ENCODE measurements at regions not wholly inside any gene's neighbourhood (a gene's known extent, or its start where the extent isn't known, plus 50 kb on each side); places are given as distances from the start of the nearest gene placed in this dataset.
"Not testable (repeated sequence)": the region's sequence is repeated elsewhere in the genome, so short reads cannot be mapped to it uniquely, and the experiment has no call there.

DNA sequence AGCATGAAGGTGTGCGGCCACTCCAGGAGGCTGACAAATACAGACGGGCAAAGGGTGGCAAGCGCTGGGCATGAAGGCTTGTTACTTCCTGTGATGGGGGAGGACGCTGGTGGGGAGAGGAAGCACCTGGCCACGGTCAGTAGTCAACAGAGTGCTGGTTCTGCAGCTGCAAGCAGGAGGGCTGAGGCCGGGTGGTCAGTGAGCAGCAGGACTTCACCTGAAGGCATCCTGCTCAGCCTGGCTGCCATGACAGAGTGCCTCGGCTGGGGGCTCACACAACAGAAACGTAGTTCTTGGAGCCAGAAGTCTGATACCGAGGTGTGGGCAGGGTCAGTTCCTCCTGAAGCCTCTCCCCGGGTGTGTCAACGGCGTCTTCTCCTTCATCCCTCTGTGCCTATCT, 118.6 kb upstream of the IRX4 start:
- no peak for DNase-seq

DNA sequence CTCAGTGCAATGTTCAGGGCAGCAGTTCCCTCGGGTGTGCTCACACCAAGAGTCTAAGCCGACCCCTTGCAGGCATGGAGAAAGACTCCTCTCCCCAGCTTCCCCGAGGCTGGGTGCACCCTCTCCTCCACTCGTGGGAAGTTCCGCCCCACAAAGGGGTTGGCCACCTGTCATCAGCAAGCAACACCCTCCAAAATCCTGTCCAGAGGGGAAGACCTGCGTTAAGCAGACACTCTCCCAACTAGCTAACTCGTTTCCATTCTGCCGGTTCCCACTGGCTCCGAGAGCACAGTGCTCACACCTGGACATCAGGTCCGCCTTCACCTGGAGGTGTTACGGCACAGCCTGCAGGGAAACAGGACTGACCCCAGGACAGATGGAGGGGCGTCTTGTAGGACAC, 117.9 kb upstream of the IRX4 start:
- DNase-seq, result no peak

DNA sequence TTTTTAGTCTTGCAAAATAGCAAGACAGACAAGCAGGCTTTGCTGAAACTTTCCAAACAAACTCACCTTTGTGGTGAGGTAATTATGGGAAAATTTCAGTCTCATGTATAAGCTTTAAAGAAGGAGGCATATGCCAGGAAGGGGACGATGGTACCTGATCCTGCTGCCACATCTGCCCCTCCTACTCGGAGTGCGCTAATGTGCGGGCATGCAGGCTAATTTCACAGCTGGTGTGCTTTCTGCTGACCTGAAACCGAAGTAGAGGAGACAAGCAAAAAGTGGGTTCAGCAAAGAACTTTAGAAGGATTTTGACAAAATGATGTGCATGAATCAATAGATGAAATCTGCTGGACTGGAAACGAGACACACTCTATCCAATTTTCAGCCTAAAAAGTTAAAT, 117.1 kb upstream of the IRX4 start:
- DNase-seq, result no peak

GRCh38 chr5:1998716-1999317, 116.1 kb upstream of the IRX4 start:
- no peak for DNase-seq

GRCh38 chr5:1998348-1998669, 115.6 kb upstream of the IRX4 start:
- no peak for DNase-seq

DNA sequence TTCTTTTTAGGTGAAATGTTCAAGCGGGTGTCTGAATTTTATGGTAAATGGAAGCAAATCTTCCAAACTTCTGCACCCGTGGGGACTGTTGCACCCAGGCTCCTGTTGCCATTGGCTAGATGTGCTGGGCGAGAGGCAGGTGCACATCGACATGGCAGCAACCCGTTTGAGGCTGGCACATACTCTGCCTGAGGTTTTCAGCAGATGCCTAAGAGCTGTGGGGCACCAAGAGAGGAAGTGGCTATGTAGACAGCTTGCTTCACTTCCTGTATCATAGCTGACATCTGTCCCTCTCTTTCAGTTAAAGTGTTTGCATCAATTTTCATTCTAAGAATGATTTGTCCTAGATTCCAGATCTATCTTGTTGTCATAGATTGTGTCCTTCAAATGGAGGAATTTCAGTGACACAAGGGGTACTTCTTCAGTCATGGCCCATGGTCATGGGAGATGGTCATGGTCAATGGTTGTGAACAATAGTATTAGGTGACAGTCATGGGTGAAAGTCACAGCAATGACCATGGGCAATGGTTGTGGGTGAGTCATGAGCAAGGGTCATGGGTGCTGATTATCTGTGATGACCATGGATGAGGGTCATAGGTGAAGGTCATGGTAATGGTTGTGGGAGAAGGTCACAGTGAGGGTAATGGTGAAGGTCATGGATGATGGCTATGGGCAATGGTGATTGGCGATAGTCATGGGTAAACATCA, 115.1 kb upstream of the IRX4 start:
- DNase-seq, result no peak

DNA sequence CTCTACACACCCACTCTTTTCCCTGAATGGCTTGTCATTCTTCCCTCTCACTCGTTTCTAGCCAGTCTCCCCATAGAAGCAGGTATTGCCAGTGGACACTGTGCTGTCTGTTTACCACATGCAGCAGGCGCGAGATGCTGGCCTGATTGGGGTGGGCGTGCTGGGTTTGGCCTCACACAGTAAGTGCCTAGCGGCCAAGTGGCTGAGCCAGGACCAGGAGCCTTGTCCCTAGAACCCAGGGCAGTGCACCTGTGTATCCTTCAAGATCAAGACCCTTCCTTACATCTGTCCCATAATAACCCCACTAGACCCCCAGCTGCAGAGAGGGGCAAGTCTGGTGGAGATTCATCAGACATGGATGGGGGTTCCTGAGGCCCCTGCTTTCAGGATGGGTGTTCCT, 112.8 kb upstream of the IRX4 start:
- DNase-seq, result no peak

GRCh38 chr5:1987471-1987870, 104.7 kb upstream of the IRX4 start:
- no peak for DNase-seq

- no peak for DNase-seq
These were observed 103.1 kb upstream of the IRX4 start for GRCh38 chr5:1985781-1986180.

DNA sequence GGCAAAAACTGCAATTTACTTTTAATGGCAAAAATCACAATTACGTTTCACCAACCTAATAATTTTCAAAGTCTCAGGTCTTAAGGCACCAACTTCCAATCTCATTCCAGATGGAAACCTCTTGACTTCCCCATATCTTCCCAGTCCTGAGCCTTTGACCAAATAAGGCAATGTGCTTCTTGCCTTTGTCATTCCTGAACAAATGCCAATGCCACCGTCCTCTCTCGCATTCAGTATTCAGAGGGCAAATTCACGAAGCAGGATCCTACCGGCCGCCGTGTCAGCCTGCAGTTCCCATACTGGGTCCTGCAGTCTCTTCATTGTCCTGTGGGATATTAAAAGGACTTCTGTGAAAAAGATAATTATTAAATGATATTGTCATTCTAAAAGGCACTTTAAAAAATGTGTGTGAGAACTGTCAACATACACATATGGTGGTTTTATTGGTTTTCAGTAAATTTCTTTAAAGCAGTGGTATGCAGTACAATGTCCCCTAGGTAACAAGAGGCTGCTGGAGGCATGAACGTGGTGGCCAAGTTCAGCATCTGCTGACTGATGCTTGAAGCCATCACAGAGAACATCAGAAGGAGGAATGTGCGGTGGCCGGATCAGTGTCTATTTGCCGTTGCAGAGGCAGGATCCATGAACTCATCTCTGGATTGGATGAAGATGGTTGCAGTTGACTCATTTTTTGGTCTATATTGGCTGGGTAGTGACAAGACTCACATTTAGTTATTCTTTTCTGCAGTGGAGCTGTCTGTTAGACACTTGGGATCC, 101.4 kb upstream of the IRX4 start:
- no peak for DNase-seq

DNA sequence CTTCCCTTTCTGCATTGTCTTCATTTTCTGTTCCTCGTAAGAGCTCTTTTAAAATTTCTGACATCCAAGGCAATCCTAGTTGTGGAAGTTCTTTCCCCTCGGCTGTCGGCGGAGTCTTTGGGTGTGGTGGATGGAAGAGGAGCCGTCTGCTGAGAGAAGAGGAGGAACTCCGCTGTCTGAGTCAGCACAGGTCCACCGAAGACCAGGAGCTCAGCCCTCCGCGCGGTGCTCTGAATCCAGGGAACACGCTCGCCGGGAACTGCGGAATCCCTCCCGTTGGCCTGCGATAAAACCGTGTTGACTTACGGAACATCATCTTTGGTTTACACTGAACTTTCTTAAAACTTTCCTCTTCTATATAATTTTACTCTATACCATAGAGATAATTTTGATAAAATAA, 100.7 kb upstream of the IRX4 start:
- DNase-seq, result no peak

GRCh38 chr5:1982561-1982960, 99.8 kb upstream of the IRX4 start:
- not testable (repeated sequence) for DNase-seq

DNA sequence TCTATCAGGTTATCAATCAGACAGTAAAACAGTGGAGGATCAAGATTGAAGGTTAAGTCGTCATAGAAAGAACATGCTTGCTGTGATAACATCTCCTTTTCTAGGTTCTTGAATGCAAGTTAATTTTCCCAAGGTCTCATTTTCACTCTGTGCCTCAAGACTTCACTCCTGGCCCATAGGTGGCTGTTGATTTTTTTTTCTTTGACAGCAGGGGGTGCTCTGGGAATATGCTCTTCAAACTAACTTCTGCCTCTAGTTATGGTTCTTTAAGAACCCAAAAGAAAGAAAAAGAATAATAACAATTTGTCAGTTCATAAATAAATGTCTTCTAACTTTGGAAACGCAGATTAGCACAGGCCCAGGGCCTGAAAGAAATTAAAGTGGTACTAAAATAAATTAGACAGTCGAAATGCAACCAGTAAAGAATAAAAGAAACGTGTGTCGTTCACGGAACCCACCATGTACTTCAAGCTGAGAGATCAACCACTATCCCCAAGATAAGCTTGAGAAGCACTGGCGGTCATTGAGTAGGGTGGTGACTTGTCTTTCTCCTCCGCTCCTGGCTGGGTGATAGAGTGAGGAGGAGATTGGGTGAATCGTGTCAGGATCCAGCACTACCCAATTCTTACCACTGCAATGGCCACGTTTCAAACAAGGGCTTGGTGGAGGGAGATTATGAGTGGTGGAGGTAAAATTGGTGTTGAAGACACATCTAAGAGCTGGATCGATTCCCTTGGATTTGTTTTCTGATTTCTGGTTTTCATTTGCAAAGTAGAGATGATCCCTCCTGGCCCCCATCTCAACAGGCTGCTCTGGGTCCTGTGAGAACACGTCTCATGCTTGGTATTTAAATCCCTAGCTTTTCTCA, 93.4 kb upstream of the IRX4 start:
- DNase-seq, result no peak

- no peak for DNase-seq
These were observed 92.6 kb upstream of the IRX4 start for GRCh38 chr5:1975406-1975715.

DNA sequence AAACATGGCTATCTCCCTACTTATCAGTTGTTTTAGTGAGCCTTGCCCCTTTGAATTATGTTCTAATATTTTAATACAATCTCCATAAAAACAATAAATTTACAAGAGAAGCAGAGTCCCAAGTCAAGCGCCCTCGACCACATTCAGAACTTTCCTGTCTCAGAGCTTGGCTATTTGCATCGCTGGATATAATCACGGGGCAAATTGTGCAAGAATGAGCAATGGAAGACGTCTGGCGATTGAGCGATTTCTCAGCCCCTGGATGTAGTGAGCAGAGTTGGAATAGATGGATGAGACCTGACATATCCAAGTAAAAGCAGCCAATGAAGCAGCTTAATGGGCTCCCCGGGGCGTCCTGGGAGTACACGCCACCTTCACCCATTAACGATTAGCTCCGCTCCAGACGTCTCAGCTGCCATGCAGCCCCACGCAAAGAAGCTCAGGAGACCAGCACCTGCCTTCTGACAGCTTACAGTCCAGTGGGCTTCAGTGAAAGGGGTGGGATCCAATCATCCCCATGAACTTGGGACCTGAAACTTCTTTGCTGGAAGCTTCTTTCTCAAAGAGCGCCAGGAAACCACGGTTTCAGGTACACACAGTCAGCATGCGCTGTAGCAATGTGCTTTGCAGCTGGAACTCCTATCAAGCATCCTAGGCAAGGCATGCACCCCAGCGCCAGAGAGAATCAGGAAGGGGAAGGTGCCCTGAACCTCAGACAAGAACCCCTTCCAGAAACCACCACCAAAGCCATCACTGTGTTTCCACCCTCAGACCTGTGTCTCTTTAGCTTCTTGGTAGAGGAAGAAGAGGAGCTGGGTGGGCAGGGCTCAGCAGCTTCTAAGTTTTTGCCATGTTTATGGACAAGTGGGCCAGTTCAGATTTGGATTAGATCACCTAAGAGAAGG, 92.0 kb upstream of the IRX4 start:
- no peak for DNase-seq

GRCh38 chr5:1974081-1974480, 91.4 kb upstream of the IRX4 start:
- DNase-seq, result no peak

- DNase-seq, result no peak
These were observed 90.8 kb upstream of the IRX4 start for GRCh38 chr5:1973391-1974013.

GRCh38 chr5:1971944-1972343, 89.2 kb upstream of the IRX4 start:
- no peak for DNase-seq

DNA sequence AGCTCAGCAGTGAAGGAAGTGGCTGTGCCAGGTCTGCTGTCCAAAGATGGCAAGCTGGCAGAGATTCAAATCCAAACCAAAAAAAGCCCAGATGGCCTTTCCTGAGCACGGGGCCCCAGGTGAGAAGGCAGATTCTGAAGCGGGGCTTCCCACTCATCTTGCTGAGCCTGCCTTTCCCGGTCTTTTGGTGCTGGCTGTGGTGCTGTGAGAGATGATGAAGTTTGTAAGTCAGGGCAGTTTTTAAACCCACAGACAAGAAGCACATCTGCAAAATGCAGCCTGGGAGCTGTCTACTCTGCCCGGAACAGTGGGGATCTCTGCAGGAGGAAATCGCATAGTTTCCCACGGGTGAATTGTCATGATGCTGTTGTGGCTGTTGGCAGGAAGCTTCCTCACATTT, 85.0 kb upstream of the IRX4 start:
- DNase-seq, result peak; percentile 2

- no peak for DNase-seq
These were observed 83.7 kb upstream of the IRX4 start for GRCh38 chr5:1966461-1966860.

DNA sequence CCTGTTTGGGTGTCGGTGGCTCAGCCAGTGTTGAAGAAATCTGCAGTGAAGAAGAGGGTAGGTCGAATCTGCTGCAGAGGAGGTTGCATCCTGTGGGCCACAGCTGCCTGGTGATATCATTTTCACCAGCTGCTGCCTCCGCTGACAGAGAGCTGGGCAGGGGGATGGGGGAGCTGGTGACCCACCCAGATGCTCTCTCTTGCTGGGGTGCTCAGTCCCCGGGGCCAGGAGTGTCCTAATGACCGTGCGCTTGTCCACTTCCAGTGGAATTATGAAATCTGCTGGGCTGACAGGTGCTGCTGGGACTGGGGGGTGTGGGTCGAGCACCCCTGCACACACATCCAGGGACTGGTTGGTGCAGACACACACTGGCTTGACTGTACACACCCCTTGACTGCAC, 83.2 kb upstream of the IRX4 start:
- DNase-seq, result no peak

- DNase-seq, result no peak
These were observed 81.3 kb upstream of the IRX4 start for GRCh38 chr5:1963941-1964451.
